Posterior vena cava (tissue), 2 donors: ENCODE measurements at regions not wholly inside any gene's neighbourhood (a gene's known extent, or its start where the extent isn't known, plus 50 kb on each side); places are given as distances from the start of the nearest gene placed in this dataset.
"Not testable (repeated sequence)": the region's sequence is repeated elsewhere in the genome, so short reads cannot be mapped to it uniquely, and the experiment has no call there.

Experiments
- DNase-seq: peaks from one replicate; pipeline ENCODE4 v3.0.0-alpha.2; 2020; ENCODE audit warnings: low spot score
- intact Hi-C, 2 donors: fragments of 100-400 bp; cut with DNase I; formaldehyde crosslinking; loops; one replicate each; pipeline versions ENCODE4 v1.14.1 to v1.14.2; 2022 to 2023
- donor health status: DM: yes; HTN: yes; CAD: no.
- donor health status: DM: yes; HTN: yes; CAD: no.

- no peak for DNase-seq
- intact Hi-C loops = no loop called here
Observed at GRCh38 chr6:156197513-156197912, 579.7 kb upstream of the ARID1B start.

- intact Hi-C loops = no loop called here
- DNase-seq = no peak
Observed at GRCh38 chr6:156194981-156195380, 582.2 kb upstream of the ARID1B start.

- no peak for DNase-seq
- intact Hi-C loops = no loop called here
Observed at GRCh38 chr6:156193381-156193780, 583.8 kb upstream of the ARID1B start.

- no peak for DNase-seq
- intact Hi-C loops = no loop called here
Observed at GRCh38 chr6:156191895-156192294, 585.3 kb upstream of the ARID1B start.

GRCh38 chr6:156191390-156191789 is 585.8 kb upstream of the ARID1B start:
- DNase-seq, intact Hi-C loops: not testable (repeated sequence)

GRCh38 chr6:156190270-156190669 is 586.9 kb upstream of the ARID1B start:
- intact Hi-C loops = no loop called here
- no peak for DNase-seq

- intact Hi-C loops = no loop called here
Observed at GRCh38 chr6:156189714-156190113, 587.5 kb upstream of the ARID1B start.

GRCh38 chr6:156189195-156189594 is 588.0 kb upstream of the ARID1B start:
- no peak for DNase-seq
- intact Hi-C loops = no loop called here

More at GRCh38 chr6:156189714-156190113, 587.5 kb upstream of the ARID1B start:
- no peak for DNase-seq

GRCh38 chr6:156185113-156185512 is 592.1 kb upstream of the ARID1B start:
- no peak for DNase-seq
- intact Hi-C loops = no loop called here

- intact Hi-C loops = no loop called here
- no peak for DNase-seq
Observed at GRCh38 chr6:156183678-156184077, 593.5 kb upstream of the ARID1B start.

- no peak for DNase-seq
- intact Hi-C loops = no loop called here
Observed at GRCh38 chr6:156182356-156182755, 594.8 kb upstream of the ARID1B start.

- no peak for DNase-seq
- intact Hi-C loops = no loop called here
Observed at GRCh38 chr6:156181506-156181905, 595.7 kb upstream of the ARID1B start.

GRCh38 chr6:156175971-156176421 is 601.2 kb upstream of the ARID1B start:
- no peak for DNase-seq
- intact Hi-C loops = no loop called here

GRCh38 chr6:156175433-156175832 is 601.7 kb upstream of the ARID1B start:
- DNase-seq = no peak
- intact Hi-C loops = no loop called here

GRCh38 chr6:156174031-156174890 is 602.9 kb upstream of the ARID1B start:
- intact Hi-C loops = no loop called here
- DNase-seq = no peak

- intact Hi-C loops = no loop called here
- no peak for DNase-seq
Observed at GRCh38 chr6:156169371-156169770, 607.8 kb upstream of the ARID1B start.

GRCh38 chr6:156167625-156168071 is 609.5 kb upstream of the ARID1B start:
- intact Hi-C loops = no loop called here
- no peak for DNase-seq

- DNase-seq = no peak
- intact Hi-C loops = no loop called here
Observed at GRCh38 chr6:156167016-156167624, 610.1 kb upstream of the ARID1B start.

- intact Hi-C loops = no loop called here
- DNase-seq = no peak
Observed at GRCh38 chr6:156166093-156166492, 611.1 kb upstream of the ARID1B start.

- intact Hi-C loops = no loop called here
- no peak for DNase-seq
Observed at GRCh38 chr6:156164701-156165452, 612.3 kb upstream of the ARID1B start.
